ENCODE measurements at regions not wholly inside any gene's neighbourhood (a gene's known extent, or its start where the extent isn't known, plus 50 kb on each side); places are given as distances from the start of the nearest gene placed in this dataset.

GRCh38 chr6:40334496-40335270 is 252.5 kb downstream of the LRFN2 start:
- TF ChIP-seq POLR2AphosphoS5 (IDR thresholded peaks at IDR 0.05; ENCODE audit: borderline replicate concordance, low read depth, low read length) (no peak), EZH2 (IDR thresholded peaks at IDR 0.05) (no peak), FOXP2 (optimal IDR thresholded peaks at IDR 0.05; ENCODE audit: control extremely low read depth, extremely low read length, insufficient read depth) (no peak)

Data from SK-N-MC (cell line).